HG03135 (cell line): ENCODE measurements at regions not wholly inside any gene's neighbourhood (a gene's known extent, or its start where the extent isn't known, plus 50 kb on each side); places are given as distances from the start of the nearest gene placed in this dataset.
"Not testable (repeated sequence)": the region's sequence is repeated elsewhere in the genome, so short reads cannot be mapped to it uniquely, and the experiment has no call there.

Experiments
- ATAC-seq: cut with Tn5 transposase; IDR thresholded peaks from one replicate; pipeline ENCODE4 v1.9.1; 2021; ENCODE audit warnings: mild to moderate bottlenecking, moderate library complexity; ENCODE audit not compliant: unreplicated experiment

- ATAC-seq = no peak
Observed at GRCh38 chr3:88403319-88403718, 253.6 kb downstream of the C3orf38 start.

- no peak for ATAC-seq
Observed at GRCh38 chr3:88408097-88408496, 258.3 kb downstream of the C3orf38 start.

DNA sequence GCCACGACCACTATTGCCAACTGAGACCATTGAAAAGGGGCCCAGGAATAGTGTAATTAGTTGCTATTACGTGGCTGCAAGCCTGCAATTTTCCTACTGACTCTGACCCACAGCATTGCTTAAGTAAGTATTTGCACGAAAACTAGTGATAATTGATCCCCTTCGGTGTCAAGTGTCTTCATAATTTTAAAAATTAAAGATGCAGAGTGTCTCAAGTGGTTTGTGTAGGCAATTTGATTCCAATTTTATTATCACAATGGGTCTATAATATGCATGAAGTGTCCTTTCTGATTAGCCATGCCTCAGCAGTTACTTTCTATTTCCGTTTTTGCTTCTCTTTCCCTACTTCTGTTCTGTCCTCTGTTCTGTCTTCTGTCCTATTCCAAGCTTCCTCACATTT lies 259.2 kb downstream of the C3orf38 start:
- ATAC-seq = no peak

DNA sequence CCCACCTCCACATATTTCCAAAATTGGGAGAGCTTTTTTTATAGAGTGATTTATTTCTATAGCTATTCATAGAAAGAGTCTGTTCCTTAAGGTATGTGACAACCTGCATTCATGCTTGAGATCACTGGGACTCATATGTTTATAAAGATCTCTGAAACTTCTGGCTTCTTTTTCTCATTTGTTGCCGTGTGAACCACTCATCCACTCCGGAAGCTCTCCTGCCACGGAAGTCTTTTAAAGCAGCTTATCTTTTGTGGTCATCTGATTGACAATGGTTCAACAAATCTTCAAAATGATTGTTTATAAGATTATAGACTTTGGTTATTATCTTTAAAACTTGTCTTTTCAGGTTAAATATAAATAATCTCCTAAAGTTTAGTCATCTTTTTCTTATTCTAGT lies 260.5 kb downstream of the C3orf38 start:
- no peak for ATAC-seq

- no peak for ATAC-seq
Observed at GRCh38 chr3:88412346-88412745, 262.6 kb downstream of the C3orf38 start.

- ATAC-seq = no peak
Observed at GRCh38 chr3:88416436-88416835, 266.7 kb downstream of the C3orf38 start.

DNA sequence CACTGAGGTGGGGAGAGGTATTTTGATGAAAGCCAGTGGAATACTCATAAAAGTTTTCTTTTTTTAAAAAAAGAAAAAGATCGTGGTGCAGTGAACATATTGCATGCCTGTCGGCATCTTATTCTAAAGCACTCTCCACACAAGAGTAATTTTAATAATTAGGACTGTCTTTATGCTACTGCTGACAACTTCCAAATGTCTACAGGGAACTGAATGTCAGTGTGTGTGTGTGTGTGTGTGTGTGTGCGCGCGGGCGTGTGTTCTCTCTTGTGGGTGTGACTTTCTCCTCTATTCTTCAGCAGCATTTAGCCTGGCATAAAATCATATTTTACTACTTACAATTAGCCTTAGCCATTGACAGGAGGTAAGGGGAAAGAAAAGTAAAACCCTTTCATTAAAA lies 268.5 kb downstream of the C3orf38 start:
- ATAC-seq = no peak

- ATAC-seq = peak; percentile 99
Observed at GRCh38 chr3:88433568-88433967, 283.8 kb downstream of the C3orf38 start.

GRCh38 chr3:88434001-88434400 lies 284.2 kb downstream of the C3orf38 start:
- no peak for ATAC-seq

- peak; percentile 55 for ATAC-seq
Observed at GRCh38 chr3:88440701-88441100, 290.9 kb downstream of the C3orf38 start.

GRCh38 chr3:88443066-88443465 lies 293.3 kb downstream of the C3orf38 start:
- ATAC-seq = no peak

DNA sequence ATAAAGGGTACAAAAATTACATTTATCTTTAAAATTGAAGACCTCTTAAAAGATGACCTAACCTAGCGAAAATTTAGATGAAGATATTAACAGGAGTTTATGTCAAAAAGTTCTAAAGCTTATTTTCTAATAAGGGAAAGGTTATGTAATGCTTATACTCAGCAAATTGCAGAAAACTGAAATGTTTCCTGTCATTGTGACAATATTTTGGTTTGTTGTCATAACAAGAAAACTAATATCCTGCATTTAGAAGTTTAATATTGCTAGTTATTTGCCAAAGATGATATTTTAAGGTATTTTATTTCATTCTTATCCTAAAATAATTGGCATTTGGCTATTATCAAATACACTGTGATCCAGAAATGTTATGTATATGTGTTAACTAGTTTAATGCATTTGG lies 294.5 kb downstream of the C3orf38 start:
- ATAC-seq = no peak

DNA sequence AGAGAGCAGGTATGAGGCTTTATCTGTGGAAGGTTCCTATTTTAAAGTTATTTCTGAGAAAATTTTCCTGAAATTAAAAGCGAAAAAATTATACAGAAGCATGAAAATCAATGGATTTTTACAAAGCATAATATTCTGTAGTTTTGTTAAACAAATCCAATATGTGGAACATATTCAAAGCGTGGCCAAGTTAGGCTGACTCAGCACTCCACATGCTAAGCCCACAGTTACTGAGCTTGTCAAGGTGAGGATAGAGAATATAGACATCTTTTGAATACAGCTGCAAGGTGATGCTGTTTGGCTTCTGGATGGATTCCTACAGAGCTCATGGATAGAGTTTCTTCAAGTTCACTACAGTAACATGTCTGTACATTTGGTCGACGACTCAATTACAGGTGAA lies 302.5 kb downstream of the C3orf38 start:
- no peak for ATAC-seq

DNA sequence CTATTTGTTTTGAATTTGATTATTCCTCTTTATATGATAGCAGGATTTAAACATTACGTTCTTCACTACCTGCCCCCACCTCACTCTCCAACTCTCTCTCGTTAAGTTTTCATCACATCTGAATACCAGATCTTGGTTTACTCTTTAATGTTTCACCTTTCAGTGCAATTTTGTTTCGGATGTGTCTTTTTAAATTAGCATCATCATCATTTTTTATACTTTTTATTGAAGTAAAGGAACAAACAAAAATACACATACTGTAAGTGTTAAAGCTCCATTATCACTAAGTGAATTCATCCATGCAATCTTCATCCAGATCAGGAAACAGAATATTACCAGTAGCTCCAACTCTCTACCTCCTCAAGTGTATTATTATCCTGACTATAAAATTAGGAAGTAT lies 310.6 kb downstream of the C3orf38 start:
- ATAC-seq = no peak

DNA sequence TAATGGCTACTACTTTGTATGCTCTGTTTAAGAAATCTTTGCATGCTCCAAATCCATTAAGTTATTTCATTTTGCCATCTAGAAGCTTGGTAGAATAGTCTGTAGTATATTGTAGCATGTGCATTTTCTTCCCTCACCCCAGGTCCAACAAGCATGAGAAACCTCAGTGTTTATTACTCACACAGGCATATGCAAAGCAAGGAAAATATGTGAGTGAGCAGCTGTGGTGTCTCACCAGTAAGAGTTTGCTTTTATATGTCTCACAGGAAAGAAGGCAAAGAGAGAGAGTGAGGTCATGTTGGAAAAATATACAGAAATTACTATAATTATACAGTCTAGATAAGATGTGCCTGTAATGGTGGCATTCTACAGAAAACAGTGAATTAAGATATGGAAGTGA lies 312.5 kb downstream of the C3orf38 start:
- no peak for ATAC-seq

- no peak for ATAC-seq
Observed at GRCh38 chr3:88467191-88467590, 317.4 kb downstream of the C3orf38 start.

- ATAC-seq = no peak
Observed at GRCh38 chr3:88469216-88469615, 319.5 kb downstream of the C3orf38 start.

GRCh38 chr3:88478460-88478859 lies 328.7 kb downstream of the C3orf38 start:
- no peak for ATAC-seq

DNA sequence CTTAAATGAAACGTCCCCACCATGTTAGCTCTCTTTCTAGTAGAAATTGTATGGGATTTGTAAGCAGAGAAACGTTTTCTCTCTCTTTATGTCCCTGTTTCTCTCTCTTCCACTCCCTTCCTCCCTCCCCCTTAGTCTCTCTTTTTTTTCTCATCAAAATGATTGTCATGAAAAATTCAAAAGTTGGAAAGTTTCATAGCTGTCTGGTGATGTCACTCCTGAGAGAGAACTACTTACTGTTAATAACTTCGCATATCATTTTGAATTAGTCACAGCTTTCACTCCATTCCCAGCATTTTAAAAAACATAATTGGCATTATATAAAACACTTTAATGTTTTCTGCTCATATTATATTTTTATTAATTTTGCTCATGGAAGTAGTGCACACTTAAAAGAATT lies 331.1 kb downstream of the C3orf38 start:
- no peak for ATAC-seq

- no peak for ATAC-seq
Observed at GRCh38 chr3:88485001-88485400, 335.2 kb downstream of the C3orf38 start.

DNA sequence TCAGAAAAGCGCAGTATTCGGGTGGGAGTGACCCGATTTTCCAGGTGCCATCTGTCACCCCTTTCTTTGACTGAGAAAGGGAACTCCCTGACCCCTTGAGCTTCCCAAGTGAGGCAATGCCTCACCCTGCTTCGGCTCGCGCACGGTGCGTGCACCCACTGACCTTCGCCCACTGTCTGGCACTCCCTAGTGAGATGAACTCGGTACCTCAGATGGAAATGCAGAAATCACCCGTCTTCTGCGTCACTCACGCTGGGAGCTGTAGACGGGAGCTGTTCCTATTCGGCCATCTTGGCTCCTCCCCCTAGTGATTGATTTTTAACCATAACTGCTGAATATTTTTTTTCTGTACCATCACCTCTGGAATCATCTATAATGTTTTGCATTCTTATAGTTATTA lies 359.1 kb downstream of the C3orf38 start:
- ATAC-seq = not testable (repeated sequence)

DNA sequence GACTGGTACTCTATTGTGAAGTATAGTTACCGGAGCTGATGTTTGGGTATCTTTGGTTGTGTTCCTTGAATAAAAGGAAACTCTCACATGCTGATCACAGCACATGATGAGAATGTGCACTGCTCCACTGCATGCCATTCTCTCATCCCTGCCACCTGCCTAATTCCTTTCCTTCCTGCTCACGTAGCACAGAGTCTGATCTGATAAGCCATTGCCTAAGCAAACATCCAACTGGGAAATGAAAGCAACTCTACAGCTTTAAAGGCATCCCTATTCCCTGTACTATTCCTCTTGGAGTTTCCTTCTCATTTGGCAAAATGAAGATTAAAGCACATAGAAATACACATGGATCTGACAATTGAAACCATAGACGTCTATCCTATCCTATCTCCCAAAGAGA lies 359.8 kb downstream of the C3orf38 start:
- no peak for ATAC-seq

DNA sequence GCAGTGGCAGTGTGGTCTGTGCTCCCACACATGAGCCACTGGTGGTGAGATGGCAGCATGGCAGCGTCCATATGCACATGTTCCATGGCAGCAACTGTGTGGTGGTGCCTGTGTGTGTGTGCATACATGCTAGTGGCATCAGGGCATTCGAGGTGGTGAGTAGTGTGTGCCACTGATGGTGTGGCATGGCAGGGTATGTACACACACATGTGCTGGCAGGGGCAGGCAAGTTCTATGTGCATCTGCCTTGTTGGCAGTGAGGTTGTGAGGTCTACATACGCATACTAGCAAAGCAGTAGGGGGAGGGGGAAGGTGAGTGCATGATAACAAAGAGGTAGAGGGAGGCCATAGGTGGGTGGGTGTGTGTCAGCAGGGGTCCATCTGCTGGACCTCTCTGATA lies 378.7 kb downstream of the C3orf38 start:
- ATAC-seq = no peak

DNA sequence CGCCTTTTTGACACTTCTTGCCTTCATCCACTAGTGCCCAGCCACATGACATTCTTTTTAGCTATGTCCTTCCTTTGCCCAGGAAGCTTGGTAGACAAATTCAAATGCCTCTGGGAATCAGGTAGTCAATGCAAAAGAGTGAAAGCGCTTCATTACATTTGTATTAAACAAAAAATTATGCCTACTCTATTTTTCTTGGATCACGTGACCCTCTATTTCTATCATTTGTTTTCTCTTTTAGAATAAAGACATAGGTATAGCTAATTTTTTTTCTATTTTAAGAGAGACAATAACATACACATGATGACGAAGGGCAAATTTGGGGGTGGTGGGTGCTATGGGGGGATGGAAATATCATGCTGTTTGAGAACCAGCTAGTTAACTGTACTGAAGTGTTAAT lies 384.8 kb downstream of the C3orf38 start:
- no peak for ATAC-seq
